IMR-90 (cell line): ENCODE measurements at regions not wholly inside any gene's neighbourhood (a gene's known extent, or its start where the extent isn't known, plus 50 kb on each side); places are given as distances from the start of the nearest gene placed in this dataset.

Experiments
- ATAC-seq: fragments of 200-7000 bp; cut with Tn5 transposase; 2 replicates; pipeline ENCODE4 v1.9.1; 2020; ENCODE audit warnings: low read depth, mild to moderate bottlenecking, moderate library complexity
- BruUV-seq: library from RNA; stranded (reverse); fragments of 400-500 nt; replicated peaks from 2 replicates; lab custom pipeline; 2021; lab: Mats Ljungman, UMichigan
- CTCF ChIA-PET: fragments of 300-600 bp; formaldehyde crosslinking; extraction: SDS; loops from one replicate; lab custom pipeline; 2021; ENCODE audit warnings: antibody characterized with exemption; lab: Yijun Ruan, JAX
- POLR2A ChIA-PET: fragments of 300-600 bp; sonication (Branson Sonifier 250); formaldehyde crosslinking; loops from one replicate; lab custom pipeline; 2022; ENCODE audit warnings: antibody characterized with exemption; ENCODE audit not compliant: unreplicated experiment; lab: Charles Lee
- DNase-seq: peaks from one replicate; pipeline ENCODE4 v3.0.0; 2013
- H2AFZ ChIP-seq: replicated peaks from 2 replicates; pipeline ENCODE3; 2013; ENCODE audit warnings: low read length, mild to moderate bottlenecking; ENCODE audit not compliant: poor library complexity
- H2AK5ac ChIP-seq: 2 replicates; pipeline ENCODE4 v1.6.1; 2013; ENCODE audit warnings: low read depth, low read length, inconsistent platforms
- H2AK9ac ChIP-seq: replicated peaks from 2 replicates; pipeline ENCODE3; 2013; ENCODE audit warnings: mild to moderate bottlenecking, low read depth, low read length, moderate library complexity; ENCODE audit not compliant: poor library complexity
- H2BK120ac ChIP-seq: 2 replicates; pipeline ENCODE4 v1.6.1; 2013; ENCODE audit warnings: low read depth, low read length, inconsistent platforms
- H2BK15ac ChIP-seq: 3 replicates; pipeline ENCODE4 v1.6.1; 2013; ENCODE audit warnings: low read depth, low read length, inconsistent platforms
- H2BK20ac ChIP-seq: 2 replicates; pipeline ENCODE4 v1.6.1; 2013; ENCODE audit warnings: low read depth, mild to moderate bottlenecking, inconsistent platforms, low read length, moderate library complexity
- H2BK5ac ChIP-seq: 2 replicates; pipeline ENCODE4 v1.6.1; 2013; ENCODE audit warnings: mild to moderate bottlenecking, low read depth, low read length, inconsistent platforms; ENCODE audit not compliant: poor library complexity, severe bottlenecking
- H3K14ac ChIP-seq: replicated peaks from 2 replicates; pipeline ENCODE4 v1.6.1; 2013; ENCODE audit warnings: low read depth, low read length, inconsistent platforms
- H3K18ac ChIP-seq: 2 replicates; pipeline ENCODE4 v1.6.1; 2013; ENCODE audit warnings: low read depth, low read length, control low read depth
- H3K23ac ChIP-seq: 2 replicates; pipeline ENCODE4 v1.6.1; 2013; ENCODE audit warnings: low read depth, low read length, inconsistent platforms
- H3K27ac ChIP-seq: 2 replicates; pipeline ENCODE4 v1.5.1; 2013; ENCODE audit warnings: mild to moderate bottlenecking, control low read depth, low read length; ENCODE audit not compliant: insufficient read depth
- H3K27me3 ChIP-seq: 2 replicates; pipeline ENCODE4 v1.6.1; 2013; ENCODE audit warnings: low read length; ENCODE audit not compliant: control insufficient read depth, insufficient read depth
- H3K36me3 ChIP-seq: 2 replicates; pipeline ENCODE4 v1.6.1; 2013; ENCODE audit warnings: low read length, mixed read lengths; ENCODE audit not compliant: control insufficient read depth, insufficient read depth
- H3K4ac ChIP-seq: 2 replicates; pipeline ENCODE4 v1.6.1; 2013; ENCODE audit warnings: low read depth, low read length, inconsistent platforms
- H3K4me1 ChIP-seq: 2 replicates; pipeline ENCODE4 v1.6.1; 2013; ENCODE audit warnings: low read length, mixed read lengths; ENCODE audit not compliant: control insufficient read depth, insufficient read depth
- H3K4me2 ChIP-seq: 2 replicates; pipeline ENCODE4 v1.6.1; 2013; ENCODE audit warnings: low read depth, mild to moderate bottlenecking, control low read depth, low read length, moderate library complexity
- H3K4me3 ChIP-seq: 2 replicates; pipeline ENCODE4 v1.5.1; 2013; ENCODE audit warnings: low read depth, mild to moderate bottlenecking, control low read depth, low read length, moderate library complexity; ENCODE audit not compliant: insufficient read depth
- H3K56ac ChIP-seq: 2 replicates; pipeline ENCODE4 v1.6.1; 2013; ENCODE audit warnings: low read length, inconsistent platforms; ENCODE audit not compliant: insufficient read depth; ENCODE audit errors: extremely low read depth
- H3K79me1 ChIP-seq, 2 experiments: 2 replicates each; pipeline ENCODE4 v1.6.1; 2013; ENCODE audit warnings: low read length in 2 of 2, inconsistent platforms in 1 of 2, low read depth in 1 of 2
- H3K9ac ChIP-seq: 2 replicates; pipeline ENCODE4 v1.6.1; 2013; ENCODE audit warnings: low read depth, low read length, control low read depth
- H3K9me1 ChIP-seq: 2 replicates; pipeline ENCODE4 v1.6.1; 2013; ENCODE audit warnings: low read length, inconsistent platforms; ENCODE audit not compliant: insufficient read depth
- H3K9me3 ChIP-seq: 2 replicates; pipeline ENCODE4 v1.6.1; 2013; ENCODE audit warnings: low read length; ENCODE audit not compliant: control insufficient read depth, insufficient read depth
- H4K20me1 ChIP-seq: 2 replicates; pipeline ENCODE4 v1.6.1; 2013; ENCODE audit warnings: low read length, inconsistent platforms; ENCODE audit not compliant: insufficient read depth
- H4K5ac ChIP-seq: 2 replicates; pipeline ENCODE4 v1.6.1; 2013; ENCODE audit warnings: mild to moderate bottlenecking, low read depth, low read length, control low read depth
- H4K8ac ChIP-seq, 2 experiments: 2 replicates each; pipeline ENCODE4 v1.6.1; 2013; ENCODE audit warnings: low read depth in 2 of 2, low read length in 2 of 2, control low read depth in 1 of 2, inconsistent platforms in 1 of 2
- H4K91ac ChIP-seq: 2 replicates; pipeline ENCODE4 v1.6.1; 2013; ENCODE audit warnings: low read depth, low read length, inconsistent platforms; ENCODE audit not compliant: insufficient read depth
- BHLHE40 ChIP-seq: fragments of 150-350 bp; IDR thresholded peaks from 2 replicates; pipeline ENCODE4 v1.6.1; 2016; ENCODE audit warnings: mild to moderate bottlenecking, low read depth, low read length
- CEBPB ChIP-seq: IDR thresholded peaks from 2 replicates; pipeline ENCODE4 v1.6.1; 2012; ENCODE audit warnings: low read depth, low read length, improper control_type of control experiment
- CTCF ChIP-seq: conservative IDR thresholded peaks from 2 replicates; pipeline ENCODE4 v1.5.1; 2012; ENCODE audit warnings: mild to moderate bottlenecking, low read depth, low read length, improper control_type of control experiment
- MAZ ChIP-seq: IDR thresholded peaks from 2 replicates; pipeline ENCODE4 v1.6.1; 2012; ENCODE audit warnings: low read depth, mild to moderate bottlenecking, low read length, improper control_type of control experiment, moderate library complexity, borderline replicate concordance
- RFX5 ChIP-seq: IDR thresholded peaks from 2 replicates; pipeline ENCODE4 v1.8.0; 2012; ENCODE audit warnings: low read depth, mild to moderate bottlenecking, low read length, moderate library complexity
- SMC3 ChIP-seq: fragments of 150-350 bp; IDR thresholded peaks from 2 replicates; pipeline ENCODE4 v1.6.1; 2016; ENCODE audit warnings: low read depth, mild to moderate bottlenecking, antibody characterized with exemption, low read length, moderate library complexity
- WGBS, 2 experiments: methylation state at CpG; one replicate each; pipeline versions ENCODE4 v1.1.5 to v1.1.7; 2013; ENCODE audit warnings: missing lambda C conversion rate in 2 of 2; ENCODE audit not compliant: insufficient read length in 1 of 2; ENCODE audit errors: extremely low coverage in 2 of 2; 5-methylcytosine and 5-hydroxymethylcytosine counted together
- dilution Hi-C: fragments of 300-500 bp; cut with HindIII; formaldehyde crosslinking; loops from one replicate; pipeline ENCODE4 v1.14.3; 2018; ENCODE audit warnings: low sequenced_read_pairs; ENCODE audit not compliant: unreplicated experiment
- in situ Hi-C: fragments of 300-500 bp; cut with MboI; formaldehyde crosslinking; loops from 3 replicates; pipeline ENCODE4 v1.14.3; 2019; ENCODE audit warnings: low sequenced_read_pairs, inconsistent platforms, mixed read lengths
- intact Hi-C: fragments of 100-400 bp; cut with micrococcal nuclease; formaldehyde crosslinking; loops from 2 replicates; pipeline ENCODE4 v1.10.0; 2022
- TF ChIP-seq, protein P1 (sequence below): fragments of 150-350 bp; IDR thresholded peaks from 2 replicates; pipeline ENCODE4 v1.6.1; 2017; ENCODE audit warnings: mild to moderate bottlenecking, antibody characterized with exemption, low read length, low read depth

GRCh38 chr5:68126886-68127285, 88.7 kb upstream of the PIK3R1 start:
- H2BK15ac ChIP-seq, result no peak overlapping the region
- dilution Hi-C loops, result no loop called here
- no peaks in the 10 kb centered on the region for H4K20me1 ChIP-seq

More at GRCh38 chr5:68126886-68127285, 88.7 kb upstream of the PIK3R1 start:
- Histone ChIP-seq H3K4me2 (no peak overlapping the region), H4K8ac (no peak overlapping the region), H2AFZ (no peak overlapping the region), H3K4me1 (no peaks in the 10 kb centered on the region), H2BK120ac (no peak overlapping the region), H3K4ac (no peak overlapping the region), H3K9ac (no peak overlapping the region), H3K23ac (no peak overlapping the region), H2AK9ac (no peak overlapping the region), H2BK5ac (no peak overlapping the region), H3K27ac (no peak overlapping the region), H3K4me3 (no peak overlapping the region), H4K91ac (no peak overlapping the region), H3K56ac (no peak overlapping the region), H3K9me3 (no peaks in the 10 kb centered on the region), H3K79me1 (no peaks in the 10 kb centered on the region), H3K14ac (no peak overlapping the region), H2BK20ac (no peak overlapping the region), H3K18ac (no peak overlapping the region), H3K36me3 (no peaks in the 10 kb centered on the region), H2AK5ac (no peak overlapping the region), H3K9me1 (no peaks in the 10 kb centered on the region), H4K5ac (no peak overlapping the region), H3K27me3 (no peaks in the 10 kb centered on the region)
- DNase-seq, result no peak
- WGBS, 2 experiments, result no CpG with 5 or more reads among the region's 2 CpGs
- intact Hi-C loops, result no loop called here
- in situ Hi-C loops, result no loop called here
- BruUV-seq, result no TSS peak
- ATAC-seq, result no peak
- TF ChIP-seq, protein P1, sequence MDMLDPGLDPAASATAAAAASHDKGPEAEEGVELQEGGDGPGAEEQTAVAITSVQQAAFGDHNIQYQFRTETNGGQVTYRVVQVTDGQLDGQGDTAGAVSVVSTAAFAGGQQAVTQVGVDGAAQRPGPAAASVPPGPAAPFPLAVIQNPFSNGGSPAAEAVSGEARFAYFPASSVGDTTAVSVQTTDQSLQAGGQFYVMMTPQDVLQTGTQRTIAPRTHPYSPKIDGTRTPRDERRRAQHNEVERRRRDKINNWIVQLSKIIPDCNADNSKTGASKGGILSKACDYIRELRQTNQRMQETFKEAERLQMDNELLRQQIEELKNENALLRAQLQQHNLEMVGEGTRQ, result no peak
- TF ChIP-seq MAZ, result no peak
- TF ChIP-seq RFX5, result no peak
- no peak for TF ChIP-seq CEBPB
- TF ChIP-seq CTCF, result no peak
- no peak for TF ChIP-seq BHLHE40
- no peak for TF ChIP-seq SMC3
- CTCF ChIA-PET, result interaction anchor here (0.6 kb wide), 2 partner anchors 87 to 1319 kb away, joined by 3 read pairs; no protein-coding TSS in a partner anchor
- POLR2A ChIA-PET, result no interaction called here
